ENCODE measurements at regions not wholly inside any gene's neighbourhood (a gene's known extent, or its start where the extent isn't known, plus 50 kb on each side); places are given as distances from the start of the nearest gene placed in this dataset.
A peak's percentile ranks its signal among the peaks of the same experiment; 100 is the strongest.

DNA sequence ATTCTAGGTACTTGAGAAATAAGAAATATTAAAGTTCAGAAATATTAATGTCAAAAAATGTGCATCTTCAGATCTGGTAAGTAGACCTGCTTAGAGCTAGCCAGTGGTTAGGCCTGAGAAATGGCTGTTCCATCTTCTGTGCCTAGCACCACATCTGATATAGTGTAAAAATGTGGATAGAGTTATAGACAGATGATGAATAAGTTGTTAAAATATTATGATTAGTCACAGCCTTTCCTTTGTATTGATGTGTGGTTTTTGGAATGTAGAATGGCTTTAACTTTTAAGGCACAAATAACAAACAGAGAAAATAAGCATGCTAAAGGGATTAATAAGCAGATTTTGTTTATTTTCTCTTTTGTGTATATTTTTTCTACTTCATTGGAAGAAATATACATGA, 133.5 kb upstream of the NUDT6 start:
- TF ChIP-seq EZH2phosphoT487 (IDR thresholded peaks at IDR 0.05) (no peak), EZH2 (IDR thresholded peaks at IDR 0.05) (no peak)
- TF ChIP-seq, protein P1, sequence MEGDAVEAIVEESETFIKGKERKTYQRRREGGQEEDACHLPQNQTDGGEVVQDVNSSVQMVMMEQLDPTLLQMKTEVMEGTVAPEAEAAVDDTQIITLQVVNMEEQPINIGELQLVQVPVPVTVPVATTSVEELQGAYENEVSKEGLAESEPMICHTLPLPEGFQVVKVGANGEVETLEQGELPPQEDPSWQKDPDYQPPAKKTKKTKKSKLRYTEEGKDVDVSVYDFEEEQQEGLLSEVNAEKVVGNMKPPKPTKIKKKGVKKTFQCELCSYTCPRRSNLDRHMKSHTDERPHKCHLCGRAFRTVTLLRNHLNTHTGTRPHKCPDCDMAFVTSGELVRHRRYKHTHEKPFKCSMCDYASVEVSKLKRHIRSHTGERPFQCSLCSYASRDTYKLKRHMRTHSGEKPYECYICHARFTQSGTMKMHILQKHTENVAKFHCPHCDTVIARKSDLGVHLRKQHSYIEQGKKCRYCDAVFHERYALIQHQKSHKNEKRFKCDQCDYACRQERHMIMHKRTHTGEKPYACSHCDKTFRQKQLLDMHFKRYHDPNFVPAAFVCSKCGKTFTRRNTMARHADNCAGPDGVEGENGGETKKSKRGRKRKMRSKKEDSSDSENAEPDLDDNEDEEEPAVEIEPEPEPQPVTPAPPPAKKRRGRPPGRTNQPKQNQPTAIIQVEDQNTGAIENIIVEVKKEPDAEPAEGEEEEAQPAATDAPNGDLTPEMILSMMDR (IDR thresholded peaks at IDR 0.05): no peak
- Histone ChIP-seq H3K27ac (no peak overlapping the region), H3K79me2 (ENCODE audit: low read depth) (no peaks in the 10 kb centered on the region), H3K4me1 (no peaks in the 10 kb centered on the region), H3K36me3 (no peaks in the 10 kb centered on the region), H3K9ac (no peak overlapping the region), H2AFZ (replicated peaks) (no peak overlapping the region), H3K9me3 (ENCODE audit: low read depth) (peaks cover 10% of the 10 kb centered on the region), H3K4me3 (no peak overlapping the region), H3K27me3 (no peaks in the 10 kb centered on the region), H3F3A (ENCODE audit: low read depth) (peaks cover 2% of the 10 kb centered on the region), H4K20me1 (ENCODE audit: low read depth) (no peaks in the 10 kb centered on the region), H3K4me2 (no peak overlapping the region)
- Mint-ChIP-seq H3K36me3 (peaks cover 42% of the 10 kb centered on the region), H3K4me3 (no peak overlapping the region), H3K27ac (no peak overlapping the region), H3K4me1 (no peaks in the 10 kb centered on the region), H3K9me3 (peaks cover 25% of the 10 kb centered on the region), H3K27me3 (ENCODE audit: insufficient read depth, low read depth) (no peaks in the 10 kb centered on the region)
- no peak for DNase-seq (ENCODE audit: low spot score)

DNA sequence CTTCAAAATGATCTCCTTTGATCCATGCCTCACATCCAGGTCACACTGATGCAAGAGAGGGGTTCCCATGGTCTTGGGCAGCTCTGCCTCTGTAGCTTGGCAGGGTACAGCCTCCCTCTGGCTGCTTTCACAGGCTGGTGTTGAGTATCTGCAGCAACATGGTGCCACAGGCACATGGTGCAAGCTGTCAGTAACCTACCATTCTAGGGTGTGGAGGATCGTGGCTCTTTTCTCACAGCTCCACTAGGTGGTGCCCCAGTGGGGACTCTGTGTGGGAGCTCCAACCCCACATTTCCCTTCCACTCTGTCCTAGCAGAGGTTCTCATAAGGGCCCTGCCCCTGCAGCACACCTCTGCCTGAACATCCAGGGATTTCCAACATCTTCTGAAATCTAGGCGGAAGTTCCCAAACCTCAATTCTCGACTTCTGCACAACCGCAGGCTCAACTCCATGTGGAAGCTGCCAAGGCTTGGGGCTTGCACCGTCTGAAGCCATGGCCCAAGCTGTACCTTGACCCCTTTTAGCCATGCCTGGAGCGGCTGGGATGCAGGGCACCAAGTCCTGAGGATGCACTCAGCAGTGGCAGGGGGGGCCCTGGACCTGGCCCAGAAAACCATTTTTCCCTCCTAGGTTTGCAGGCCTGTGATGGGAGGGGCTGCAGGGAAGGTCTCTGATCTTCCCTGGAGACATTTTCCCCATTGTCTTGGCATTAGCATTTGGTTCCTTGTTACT, 137.8 kb upstream of the NUDT6 start:
- Mint-ChIP-seq H3K9me3 (peaks cover 2% of the 10 kb centered on the region), H3K4me1 (no peaks in the 10 kb centered on the region), H3K27ac (no peak overlapping the region), H3K36me3 (peaks cover 27% of the 10 kb centered on the region), H3K27me3 (ENCODE audit: insufficient read depth, low read depth) (no peaks in the 10 kb centered on the region), H3K4me3 (no peak overlapping the region)
- Histone ChIP-seq H3K79me2 (ENCODE audit: low read depth) (no peaks in the 10 kb centered on the region), H3F3A (ENCODE audit: low read depth) (peaks cover 2% of the 10 kb centered on the region), H3K27ac (no peak overlapping the region), H3K9ac (no peak overlapping the region), H4K20me1 (ENCODE audit: low read depth) (no peaks in the 10 kb centered on the region), H2AFZ (replicated peaks) (no peak overlapping the region), H3K9me3 (ENCODE audit: low read depth) (no peaks in the 10 kb centered on the region), H3K4me1 (no peaks in the 10 kb centered on the region), H3K27me3 (no peaks in the 10 kb centered on the region), H3K4me3 (no peak overlapping the region), H3K4me2 (no peak overlapping the region), H3K36me3 (peaks cover 3% of the 10 kb centered on the region)
- no peak for DNase-seq (ENCODE audit: low spot score)
- TF ChIP-seq EZH2phosphoT487 (IDR thresholded peaks at IDR 0.05) (no peak), EZH2 (IDR thresholded peaks at IDR 0.05) (no peak)
- TF ChIP-seq, protein P1 (IDR thresholded peaks at IDR 0.05): peak; percentile 7

GRCh38 chr4:123064390-123064789, 142.0 kb upstream of the NUDT6 start:
- H3K27ac Mint-ChIP-seq: no peak overlapping the region
- H3K4me3 Mint-ChIP-seq: no peak overlapping the region
- H3K27me3 Mint-ChIP-seq (ENCODE audit: insufficient read depth, low read depth): no peaks in the 10 kb centered on the region
- no peaks in the 10 kb centered on the region for H3K9me3 Mint-ChIP-seq
- Histone ChIP-seq H2AFZ (replicated peaks) (no peak overlapping the region), H3K4me2 (no peak overlapping the region), H3K9ac (no peak overlapping the region), H3F3A (ENCODE audit: low read depth) (peaks cover 2% of the 10 kb centered on the region), H3K27me3 (no peaks in the 10 kb centered on the region), H3K9me3 (ENCODE audit: low read depth) (no peaks in the 10 kb centered on the region), H3K36me3 (peaks cover 3% of the 10 kb centered on the region), H3K4me3 (no peak overlapping the region), H3K79me2 (ENCODE audit: low read depth) (no peaks in the 10 kb centered on the region), H4K20me1 (ENCODE audit: low read depth) (no peaks in the 10 kb centered on the region), H3K27ac (no peak overlapping the region), H3K4me1 (no peaks in the 10 kb centered on the region)
- H3K36me3 Mint-ChIP-seq: peaks cover 15% of the 10 kb centered on the region
- DNase-seq (ENCODE audit: low spot score): no peak
- no peaks in the 10 kb centered on the region for H3K4me1 Mint-ChIP-seq
- TF ChIP-seq, protein P1 (IDR thresholded peaks at IDR 0.05): no peak
- no peak for TF ChIP-seq EZH2phosphoT487 (IDR thresholded peaks at IDR 0.05)

Data from neural progenitor cell (in vitro differentiated cells).